MG63 (cell line): ENCODE measurements at regions not wholly inside any gene's neighbourhood (a gene's known extent, or its start where the extent isn't known, plus 50 kb on each side); places are given as distances from the start of the nearest gene placed in this dataset.
A peak's percentile ranks its signal among the peaks of the same experiment; 100 is the strongest.

Source experiments
- DNase-seq: peaks from one replicate; pipeline ENCODE4 v3.0.0-alpha.2; 2020
- H3K27me3 ChIP-seq: fragments of 250-450 bp; sonication (Bioruptor Pico); 2 replicates; pipeline ENCODE4 v1.5.1; 2020; ENCODE audit warnings: mild to moderate bottlenecking, moderate library complexity
- H3K36me3 ChIP-seq: fragments of 250-450 bp; sonication (Bioruptor Pico); 2 replicates; pipeline ENCODE4 v1.5.1; 2020; ENCODE audit warnings: mild to moderate bottlenecking, moderate library complexity
- H3K4me3 ChIP-seq: fragments of 250-450 bp; sonication (Bioruptor Pico); 2 replicates; pipeline ENCODE4 v1.5.1; 2020; ENCODE audit warnings: mild to moderate bottlenecking, moderate library complexity
- H3K9me3 ChIP-seq: fragments of 250-450 bp; sonication (Bioruptor Pico); 2 replicates; pipeline ENCODE4 v1.5.1; 2020; ENCODE audit warnings: mild to moderate bottlenecking, moderate library complexity

DNA sequence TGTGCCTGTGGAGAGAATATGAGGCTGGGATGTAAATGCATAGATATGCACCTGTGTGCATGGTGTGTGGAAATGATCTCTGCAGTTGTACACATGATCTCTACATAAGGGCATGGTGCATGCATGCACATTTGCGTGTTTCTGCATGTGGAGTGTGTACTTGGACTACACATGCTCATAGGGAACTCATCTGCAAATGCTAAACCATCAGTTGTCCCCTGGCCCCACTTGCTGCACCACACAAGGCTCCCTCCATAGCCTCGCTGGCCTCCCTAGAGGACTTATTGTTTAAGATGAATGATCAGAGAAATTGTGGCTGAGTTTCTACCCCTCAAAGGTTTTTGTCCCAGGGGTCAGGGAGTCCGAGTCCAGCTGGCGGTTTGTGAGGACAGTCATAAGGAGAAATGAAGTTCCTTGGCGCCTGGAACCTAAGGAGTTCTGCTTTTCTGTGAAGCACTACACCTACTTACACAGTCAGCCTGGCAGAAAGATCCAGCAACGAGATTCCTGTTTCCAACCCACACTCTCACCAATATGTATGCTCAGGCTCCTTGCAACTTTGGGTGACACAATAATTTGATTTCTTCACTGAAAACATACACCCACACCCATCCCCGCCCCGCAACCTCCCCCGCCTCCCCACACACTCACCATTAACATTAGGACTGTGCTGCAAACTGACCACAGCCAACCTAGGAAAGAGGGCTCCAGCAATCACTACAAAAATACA, 79.9 kb upstream of the CPEB4 start:
- no peak for DNase-seq
- no peaks in the 10 kb centered on the region for H3K9me3 ChIP-seq
- no peak overlapping the region for H3K4me3 ChIP-seq
- no peaks in the 10 kb centered on the region for H3K27me3 ChIP-seq
- no peaks in the 10 kb centered on the region for H3K36me3 ChIP-seq

DNA sequence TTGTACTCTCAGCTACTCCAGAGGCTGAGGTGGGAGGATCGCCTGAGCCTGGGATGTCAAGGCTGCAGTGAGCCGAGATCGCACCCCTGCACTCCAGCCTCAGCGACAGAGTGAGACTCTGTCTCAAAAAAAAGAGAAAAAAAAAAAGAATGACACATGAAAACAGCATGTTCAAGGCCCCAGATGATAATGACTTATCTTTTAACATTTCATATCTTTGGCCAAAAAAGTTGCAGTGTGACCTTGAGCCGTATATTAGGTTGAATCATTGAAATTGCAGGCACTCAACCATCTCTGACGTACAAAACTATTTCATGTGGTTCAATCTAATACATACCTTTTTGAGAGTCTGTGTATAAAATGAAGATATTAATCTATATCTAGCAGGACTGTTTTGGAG, 79.1 kb upstream of the CPEB4 start:
- no peaks in the 10 kb centered on the region for H3K36me3 ChIP-seq
- no peaks in the 10 kb centered on the region for H3K9me3 ChIP-seq

DNA sequence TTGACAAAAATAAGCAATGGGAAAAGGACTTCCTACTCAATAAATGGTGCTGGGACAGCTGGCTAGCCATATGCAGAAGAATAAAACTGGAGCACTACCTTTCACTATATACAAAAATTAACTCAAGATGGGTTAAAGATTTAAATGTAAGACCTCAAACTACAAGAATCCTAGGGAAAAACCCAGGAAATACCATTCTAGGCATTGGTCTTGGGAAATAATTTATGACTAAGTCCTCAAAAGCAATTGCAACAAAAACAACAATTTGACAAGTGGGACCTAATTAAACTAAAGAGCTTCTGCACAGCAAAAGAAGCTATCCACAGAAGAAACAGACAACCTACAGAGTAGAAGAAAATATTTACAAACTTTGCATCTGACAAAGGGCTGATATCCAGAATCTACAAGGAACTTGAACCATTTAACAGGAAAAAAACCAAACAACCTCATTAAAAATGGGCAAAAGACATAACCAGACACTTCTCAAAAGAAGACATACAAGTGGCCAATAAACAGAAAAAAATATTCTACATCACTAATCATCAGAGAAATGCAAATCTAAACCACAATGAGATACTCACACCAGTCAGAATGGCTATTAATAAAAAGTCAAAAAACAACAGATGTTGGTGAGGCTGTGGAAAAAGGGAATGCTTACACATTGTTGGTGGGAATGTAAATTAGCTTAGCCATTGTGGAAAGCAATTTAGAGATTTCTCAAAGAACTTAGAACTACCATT, 75.2 kb upstream of the CPEB4 start:
- no peaks in the 10 kb centered on the region for H3K36me3 ChIP-seq
- no peak for DNase-seq
- H3K27me3 ChIP-seq = no peaks in the 10 kb centered on the region
- H3K4me3 ChIP-seq = no peak overlapping the region
- no peaks in the 10 kb centered on the region; the same call in 1 of the 2 replicates for H3K9me3 ChIP-seq

More for the DNA sequence above, 79.1 kb upstream of the CPEB4 start:
- no peak overlapping the region for H3K4me3 ChIP-seq
- no peaks in the 10 kb centered on the region for H3K27me3 ChIP-seq
- no peak for DNase-seq

DNA sequence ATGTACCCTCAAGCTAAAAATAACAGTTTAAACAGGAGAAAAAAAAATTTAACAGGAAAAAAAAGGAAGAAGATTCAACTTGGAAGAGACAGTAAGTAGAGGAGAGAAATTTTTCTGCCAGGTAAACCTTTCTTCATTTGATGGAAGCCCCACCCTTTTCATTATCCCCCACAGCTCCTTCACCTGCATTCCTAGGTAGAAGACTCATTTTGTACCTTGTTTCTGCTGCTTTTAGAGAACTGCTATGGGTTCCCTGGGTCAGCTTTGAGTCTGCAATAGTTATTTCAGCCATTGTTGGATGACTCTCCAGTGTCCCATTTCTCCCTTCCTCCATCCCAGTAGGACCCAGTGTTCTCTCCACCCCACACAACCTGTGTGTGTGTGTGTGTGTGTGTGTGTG, 74.1 kb upstream of the CPEB4 start:
- H3K9me3 ChIP-seq = peaks cover 3% of the 10 kb centered on the region; the same call in 1 of the 2 replicates
- H3K27me3 ChIP-seq = no peaks in the 10 kb centered on the region
- no peak overlapping the region for H3K4me3 ChIP-seq
- no peaks in the 10 kb centered on the region for H3K36me3 ChIP-seq
- no peak for DNase-seq

DNA sequence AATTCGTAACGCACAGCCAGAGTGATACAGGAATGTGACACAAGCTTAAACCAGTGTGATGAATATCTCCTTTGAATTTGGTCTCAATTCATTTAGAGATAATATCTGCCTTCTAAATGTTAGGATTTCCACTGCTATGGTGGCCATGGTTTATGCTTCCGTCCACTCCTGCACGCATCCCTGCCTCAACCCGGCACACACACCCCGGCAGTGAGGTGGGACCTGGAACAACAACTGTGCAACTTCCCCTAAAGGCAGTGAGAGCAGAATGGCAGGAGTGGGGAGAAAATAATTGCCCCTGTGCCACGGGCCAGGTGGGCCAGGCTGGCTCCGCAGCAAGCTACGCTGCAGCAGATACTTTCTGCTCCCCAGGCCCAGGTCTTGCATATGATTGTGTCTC, 72.6 kb upstream of the CPEB4 start:
- Histone ChIP-seq H3K27me3 (no peaks in the 10 kb centered on the region), H3K36me3 (no peaks in the 10 kb centered on the region), H3K9me3 (peaks cover 6% of the 10 kb centered on the region; the same call in 1 of the 2 replicates), H3K4me3 (no peak overlapping the region)
- DNase-seq = no peak

DNA sequence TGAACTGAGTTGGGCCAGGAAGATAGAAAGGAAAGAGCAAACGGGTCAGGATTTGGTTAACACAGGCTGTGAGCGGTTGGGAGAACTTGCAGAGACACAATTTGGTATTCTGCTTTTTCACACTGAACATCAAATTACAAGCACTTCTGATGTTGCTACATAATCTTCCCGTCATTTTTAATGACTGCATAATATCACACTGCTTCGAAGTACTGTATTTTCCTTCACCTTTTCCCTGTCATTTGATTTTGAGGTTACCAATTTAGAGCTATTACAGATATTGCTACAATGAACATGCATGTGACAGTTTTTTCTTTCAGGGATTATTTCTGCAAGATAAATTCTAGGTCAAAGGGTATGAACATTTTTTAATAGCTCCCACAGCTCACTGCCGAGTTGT, 71.4 kb upstream of the CPEB4 start:
- Histone ChIP-seq H3K27me3 (no peaks in the 10 kb centered on the region), H3K9me3 (peaks cover 6% of the 10 kb centered on the region; the same call in 1 of the 2 replicates), H3K36me3 (no peaks in the 10 kb centered on the region), H3K4me3 (no peak overlapping the region)
- no peak for DNase-seq

DNA sequence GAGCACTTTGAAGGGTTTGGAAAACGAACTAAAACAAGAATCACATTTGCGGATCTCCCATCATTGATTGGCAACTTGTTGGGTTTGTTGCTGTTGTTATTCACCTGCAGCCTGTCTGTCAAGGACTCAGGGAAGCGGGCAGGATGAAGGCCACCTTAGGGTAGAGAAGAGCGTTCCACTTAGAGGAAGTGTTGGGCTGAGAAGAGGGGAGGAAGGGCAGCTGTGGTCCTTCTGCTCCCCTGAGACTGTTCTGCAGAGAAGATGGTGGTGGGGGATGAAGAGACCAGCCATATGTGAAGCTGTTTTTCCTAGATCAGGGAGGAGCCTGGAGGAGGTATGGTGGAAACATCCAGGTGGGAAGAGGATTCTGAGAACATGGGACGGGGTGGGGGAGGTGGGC, 70.6 kb upstream of the CPEB4 start:
- DNase-seq = no peak
- Histone ChIP-seq H3K4me3 (no peak overlapping the region), H3K9me3 (peaks cover 6% of the 10 kb centered on the region), H3K27me3 (no peaks in the 10 kb centered on the region), H3K36me3 (no peaks in the 10 kb centered on the region)

DNA sequence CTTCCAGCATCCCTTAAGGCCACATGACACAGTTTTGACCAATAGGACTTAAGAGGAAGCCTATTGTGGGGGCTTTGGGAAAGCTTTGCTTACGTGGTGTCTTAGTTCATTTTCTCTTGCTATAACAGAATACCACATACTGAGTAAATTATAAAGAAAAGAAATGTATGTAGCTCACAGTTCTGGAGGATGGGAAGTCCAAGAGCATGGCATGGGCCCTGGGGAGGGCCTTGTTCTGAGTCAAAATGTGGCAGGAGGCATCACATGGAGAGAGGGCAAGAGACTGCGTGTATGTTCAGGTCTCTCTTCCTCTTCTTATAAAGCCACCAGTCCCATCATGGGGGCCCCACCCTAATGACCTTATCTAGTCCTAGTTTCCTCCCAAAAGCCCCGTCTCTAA, 68.6 kb upstream of the CPEB4 start:
- no peak for DNase-seq
- H3K9me3 ChIP-seq = peaks cover 6% of the 10 kb centered on the region
- H3K4me3 ChIP-seq = no peak overlapping the region
- no peaks in the 10 kb centered on the region for H3K36me3 ChIP-seq
- H3K27me3 ChIP-seq = no peaks in the 10 kb centered on the region

DNA sequence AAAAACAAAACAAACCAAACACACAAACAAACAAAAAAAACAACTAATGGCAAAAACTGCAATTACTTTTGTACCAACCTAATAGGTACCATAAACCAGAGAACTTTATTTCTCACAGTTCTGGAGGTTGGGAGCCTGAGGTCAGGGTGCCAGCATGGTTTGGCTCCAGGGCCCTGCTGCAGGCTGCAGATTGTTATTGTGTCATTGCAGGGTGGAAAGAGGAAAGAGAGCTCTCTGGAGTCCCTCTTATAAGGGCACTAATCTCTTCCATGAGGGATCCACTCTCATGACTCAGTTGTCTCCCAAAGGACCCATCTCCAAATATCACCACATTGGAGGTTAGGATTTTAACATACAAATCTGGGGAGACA, 64.9 kb upstream of the CPEB4 start:
- Histone ChIP-seq H3K27me3 (no peaks in the 10 kb centered on the region), H3K4me3 (no peak overlapping the region), H3K9me3 (peaks cover 6% of the 10 kb centered on the region), H3K36me3 (no peaks in the 10 kb centered on the region)
- DNase-seq = no peak

DNA sequence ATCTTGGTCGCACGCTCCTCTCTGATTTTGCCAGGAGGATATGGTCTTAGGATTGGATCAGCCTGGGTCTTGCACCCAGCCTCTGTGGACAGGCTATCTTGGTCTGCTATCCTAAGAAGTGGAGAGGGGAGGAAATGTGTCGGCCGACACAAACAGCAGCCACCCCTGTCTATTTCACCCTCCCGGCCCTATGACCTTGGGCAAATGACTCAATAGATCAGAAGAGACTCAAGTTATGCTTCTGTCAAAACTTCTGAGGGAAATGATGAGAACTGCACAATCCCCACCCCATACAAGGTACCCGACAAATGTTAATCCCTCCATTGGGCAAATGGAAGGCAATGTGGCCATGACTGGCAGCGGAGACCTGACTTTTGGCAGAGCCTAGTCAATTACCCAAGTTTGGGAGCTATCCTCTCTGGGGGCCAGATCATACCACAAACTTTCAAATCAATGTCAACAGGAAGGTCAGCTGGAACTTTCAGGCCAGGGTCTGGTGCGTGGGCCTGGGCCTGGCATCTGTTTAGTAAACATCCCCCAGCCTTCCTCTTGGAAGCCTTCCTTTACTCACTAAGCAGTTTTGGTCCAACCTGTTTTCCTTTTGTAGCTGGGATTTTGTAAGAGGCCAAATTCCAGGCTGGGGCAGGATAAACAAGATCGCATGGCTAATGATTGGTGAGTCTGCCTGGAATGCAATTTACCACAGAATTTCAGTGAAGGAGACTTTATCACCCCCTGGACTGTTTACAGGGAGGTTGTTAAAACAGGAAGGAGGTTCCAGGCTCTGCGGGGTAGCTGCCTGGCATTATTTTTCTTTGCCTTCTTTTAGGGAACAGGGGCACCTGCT, 64.2 kb upstream of the CPEB4 start:
- no peak overlapping the region for H3K4me3 ChIP-seq
- no peaks in the 10 kb centered on the region for H3K36me3 ChIP-seq
- no peaks in the 10 kb centered on the region for H3K27me3 ChIP-seq
- DNase-seq = peak; percentile 92
- H3K9me3 ChIP-seq = peaks cover 3% of the 10 kb centered on the region; the same call in 1 of the 2 replicates

DNA sequence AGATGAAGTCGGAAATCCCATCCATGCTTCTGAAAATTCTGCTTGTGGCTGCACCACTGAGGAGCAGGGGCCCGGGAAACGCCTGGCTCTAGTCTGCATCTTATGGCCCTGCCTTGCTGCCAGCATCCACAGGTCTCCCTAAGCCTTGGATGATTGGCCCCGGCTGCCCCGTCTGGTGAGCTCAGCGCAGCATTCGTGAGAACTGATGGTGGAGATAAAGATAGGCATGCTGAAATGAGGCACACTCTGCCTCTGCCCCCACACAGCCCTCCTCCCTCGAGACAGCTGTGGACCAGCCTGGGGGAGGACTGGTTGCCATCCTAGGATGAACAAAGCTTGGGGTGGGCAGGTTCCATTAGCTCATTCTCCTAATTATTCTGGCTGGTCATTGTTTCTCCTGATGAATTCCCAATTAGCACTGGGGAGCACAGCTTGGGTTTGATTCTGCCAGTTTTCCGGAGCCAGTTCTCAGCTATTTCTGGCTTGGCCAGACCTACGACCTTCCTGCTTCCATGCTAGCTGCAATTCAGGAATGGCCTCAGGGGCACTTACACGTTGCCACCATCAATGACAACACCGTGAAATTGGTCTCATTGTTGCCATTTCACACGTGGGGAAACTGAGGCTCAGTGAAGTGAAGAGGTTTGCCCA, 62.8 kb upstream of the CPEB4 start:
- Histone ChIP-seq H3K36me3 (no peaks in the 10 kb centered on the region), H3K27me3 (no peaks in the 10 kb centered on the region), H3K4me3 (no peak overlapping the region), H3K9me3 (no peaks in the 10 kb centered on the region; the same call in 1 of the 2 replicates)
- DNase-seq = no peak

DNA sequence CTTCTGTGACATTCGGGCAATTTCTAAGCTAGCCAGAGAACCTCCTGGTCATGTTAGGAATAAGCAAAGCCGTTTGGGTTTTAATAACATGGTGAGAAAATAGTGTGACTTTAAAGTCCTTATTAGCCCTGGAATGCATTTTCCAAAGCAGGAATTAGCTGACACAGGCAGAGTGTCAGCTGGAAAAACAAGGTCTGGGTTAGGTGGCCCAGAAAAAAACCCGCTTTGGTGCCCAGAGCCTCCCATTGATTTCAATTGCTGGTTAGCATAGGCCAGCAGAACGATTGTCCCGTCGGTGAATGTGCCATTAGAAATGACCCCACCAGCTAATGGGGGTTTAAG, 62.1 kb upstream of the CPEB4 start:
- Histone ChIP-seq H3K9me3 (no peaks in the 10 kb centered on the region; the same call in 1 of the 2 replicates), H3K36me3 (no peaks in the 10 kb centered on the region), H3K27me3 (no peaks in the 10 kb centered on the region), H3K4me3 (no peak overlapping the region)
- no peak for DNase-seq

DNA sequence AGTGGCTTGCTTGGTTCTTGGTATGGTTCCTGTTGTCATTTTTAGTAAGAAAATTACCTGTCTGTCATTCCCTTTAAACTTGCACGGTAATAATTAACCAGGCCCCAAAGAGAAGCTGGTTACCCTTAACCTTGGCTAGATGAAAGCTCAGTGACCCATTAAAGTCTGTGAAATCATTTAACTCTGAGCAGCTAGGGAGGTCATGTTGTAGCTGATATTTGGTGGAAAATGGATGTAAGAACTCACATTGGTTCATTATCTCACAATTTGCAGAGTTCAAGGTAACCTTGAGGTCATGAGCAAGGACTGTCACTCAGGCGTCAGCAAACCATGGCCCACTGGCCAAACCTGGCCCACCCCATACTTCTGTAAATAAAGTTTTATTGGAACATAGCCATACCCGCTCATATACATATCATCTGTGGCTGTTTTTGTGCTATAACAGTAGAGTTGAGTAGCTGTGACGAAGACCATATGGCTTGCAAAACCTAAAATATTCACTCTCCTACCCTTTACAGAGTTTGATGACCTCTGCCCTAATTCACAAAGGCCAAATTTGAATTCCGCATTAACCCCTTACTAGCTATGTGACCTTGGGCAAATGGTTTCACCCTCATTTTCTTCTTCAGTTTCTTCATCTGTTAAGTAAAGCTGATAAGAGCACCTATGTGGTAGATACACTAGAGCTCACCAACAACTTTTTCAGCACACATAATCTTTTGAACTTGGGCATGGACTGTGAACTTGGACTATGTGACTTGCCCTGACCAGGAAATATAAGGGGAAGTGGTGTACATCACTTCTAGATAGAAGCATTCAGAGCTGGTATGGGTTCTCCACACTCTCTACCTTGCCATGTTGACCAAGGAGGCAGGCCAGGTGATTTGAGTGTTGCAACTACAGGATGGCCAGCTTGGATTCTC, 61.5 kb upstream of the CPEB4 start:
- DNase-seq = no peak
- H3K27me3 ChIP-seq = no peaks in the 10 kb centered on the region
- H3K4me3 ChIP-seq = no peak overlapping the region
- H3K9me3 ChIP-seq = no peaks in the 10 kb centered on the region; the same call in 1 of the 2 replicates
- no peaks in the 10 kb centered on the region for H3K36me3 ChIP-seq

DNA sequence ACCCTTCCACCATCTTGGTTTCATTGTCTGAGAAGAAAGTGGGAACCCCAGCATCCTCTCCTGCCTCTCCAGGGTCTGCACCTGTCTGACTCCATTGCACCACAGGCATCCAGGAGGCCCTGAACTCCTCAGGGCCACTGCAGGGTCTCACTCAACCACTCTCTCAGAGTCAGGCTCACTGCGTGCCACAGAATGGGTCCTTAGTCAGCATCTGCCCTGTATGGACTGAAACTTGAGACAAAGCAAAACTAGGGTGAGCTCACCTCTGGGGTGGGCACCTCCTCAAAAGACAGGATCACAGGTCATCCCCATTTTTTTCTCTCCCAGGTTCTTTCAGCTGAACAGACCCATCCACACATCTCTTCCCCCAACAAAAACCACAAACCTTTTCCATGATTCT, 59.2 kb upstream of the CPEB4 start:
- Histone ChIP-seq H3K27me3 (no peaks in the 10 kb centered on the region), H3K36me3 (no peaks in the 10 kb centered on the region), H3K4me3 (no peak overlapping the region), H3K9me3 (no peaks in the 10 kb centered on the region)
- DNase-seq = no peak

DNA sequence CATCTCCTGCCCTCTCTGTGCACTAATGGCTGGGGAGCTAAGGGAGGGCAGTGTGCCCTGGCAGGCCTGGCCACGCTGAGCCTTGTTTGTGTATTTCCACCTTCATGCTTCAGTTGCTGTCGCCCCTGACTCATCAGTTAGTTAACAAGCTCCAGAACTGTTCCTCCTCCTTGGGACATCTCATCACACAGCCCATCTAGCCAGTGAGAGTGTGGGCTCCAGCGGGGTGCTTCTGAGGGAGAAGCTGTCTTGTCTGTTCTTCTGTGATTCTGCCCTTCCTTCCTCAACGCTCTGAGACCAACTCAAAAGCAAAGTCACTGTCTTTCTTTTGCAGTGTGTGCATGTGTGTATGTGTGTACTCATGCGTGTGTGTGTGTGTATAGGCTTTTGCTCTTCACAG, 58.3 kb upstream of the CPEB4 start:
- DNase-seq = peak; percentile 80
- Histone ChIP-seq H3K36me3 (no peaks in the 10 kb centered on the region), H3K9me3 (no peaks in the 10 kb centered on the region), H3K4me3 (no peak overlapping the region), H3K27me3 (no peaks in the 10 kb centered on the region)

DNA sequence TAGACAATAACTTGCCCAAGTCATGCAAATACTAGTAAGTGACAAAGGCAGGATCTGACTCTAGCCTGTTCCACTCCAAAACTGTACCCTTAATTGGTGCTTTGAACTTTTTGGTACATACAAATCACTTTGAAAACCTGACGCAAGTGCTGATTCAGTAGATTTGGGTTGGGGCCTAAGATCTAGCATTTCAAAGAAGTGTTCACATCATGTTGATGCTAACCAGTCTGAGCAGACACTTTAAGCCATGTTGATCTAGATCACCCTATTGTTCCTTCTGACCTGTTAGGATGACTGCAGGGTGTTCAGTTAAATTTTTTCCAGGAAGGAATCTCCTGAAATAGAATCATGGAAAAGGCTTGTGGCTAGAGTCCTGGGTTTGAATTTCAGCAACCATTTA, 57.7 kb upstream of the CPEB4 start:
- Histone ChIP-seq H3K36me3 (no peaks in the 10 kb centered on the region), H3K27me3 (no peaks in the 10 kb centered on the region), H3K9me3 (no peaks in the 10 kb centered on the region), H3K4me3 (no peak overlapping the region)
- no peak for DNase-seq
